ENCODE measurements at regions not wholly inside any gene's neighbourhood (a gene's known extent, or its start where the extent isn't known, plus 50 kb on each side); places are given as distances from the start of the nearest gene placed in this dataset.

DNA sequence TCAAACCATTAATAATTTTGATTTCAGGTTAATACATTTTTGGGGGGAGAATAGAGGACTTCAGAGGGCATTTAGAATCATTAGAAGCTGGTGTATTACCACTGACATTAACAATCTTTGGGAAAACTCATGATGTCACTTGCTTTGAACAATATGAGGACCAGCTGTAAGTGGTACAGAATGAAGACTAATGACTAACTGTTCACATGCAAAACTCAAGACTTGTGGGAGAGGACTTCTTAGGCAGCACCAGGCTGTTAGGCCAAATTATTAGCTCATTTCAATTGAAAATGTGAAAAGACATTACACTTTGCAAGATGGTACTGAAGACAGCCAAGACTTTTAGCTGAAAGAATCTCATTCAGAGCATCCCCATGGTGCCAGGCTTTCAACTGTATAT is 426.2 kb upstream of the ADAMTS9 start:
- intact Hi-C loops (cut with micrococcal nuclease; ENCODE audit: unreplicated experiment) = no loop called here
- Mint-ChIP-seq H3K4me3 (ENCODE audit: unreplicated experiment) (no peak overlapping the region), H3K36me3 (ENCODE audit: insufficient read depth, unreplicated experiment) (no peaks in the 10 kb centered on the region), H3K9me3 (ENCODE audit: unreplicated experiment) (peaks cover 6% of the 10 kb centered on the region), H3K27me3 (ENCODE audit: insufficient read depth, unreplicated experiment) (no peaks in the 10 kb centered on the region), H3K27ac (ENCODE audit: unreplicated experiment) (no peak overlapping the region), H3K4me1 (ENCODE audit: low read depth, unreplicated experiment) (no peaks in the 10 kb centered on the region)
- no peak for DNase-seq
- ChIA-PET CTCF (no interaction called here), POLR2A (no interaction called here)
- TF ChIP-seq, protein P1, sequence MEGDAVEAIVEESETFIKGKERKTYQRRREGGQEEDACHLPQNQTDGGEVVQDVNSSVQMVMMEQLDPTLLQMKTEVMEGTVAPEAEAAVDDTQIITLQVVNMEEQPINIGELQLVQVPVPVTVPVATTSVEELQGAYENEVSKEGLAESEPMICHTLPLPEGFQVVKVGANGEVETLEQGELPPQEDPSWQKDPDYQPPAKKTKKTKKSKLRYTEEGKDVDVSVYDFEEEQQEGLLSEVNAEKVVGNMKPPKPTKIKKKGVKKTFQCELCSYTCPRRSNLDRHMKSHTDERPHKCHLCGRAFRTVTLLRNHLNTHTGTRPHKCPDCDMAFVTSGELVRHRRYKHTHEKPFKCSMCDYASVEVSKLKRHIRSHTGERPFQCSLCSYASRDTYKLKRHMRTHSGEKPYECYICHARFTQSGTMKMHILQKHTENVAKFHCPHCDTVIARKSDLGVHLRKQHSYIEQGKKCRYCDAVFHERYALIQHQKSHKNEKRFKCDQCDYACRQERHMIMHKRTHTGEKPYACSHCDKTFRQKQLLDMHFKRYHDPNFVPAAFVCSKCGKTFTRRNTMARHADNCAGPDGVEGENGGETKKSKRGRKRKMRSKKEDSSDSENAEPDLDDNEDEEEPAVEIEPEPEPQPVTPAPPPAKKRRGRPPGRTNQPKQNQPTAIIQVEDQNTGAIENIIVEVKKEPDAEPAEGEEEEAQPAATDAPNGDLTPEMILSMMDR (IDR thresholded peaks at IDR 0.05; ENCODE audit: insufficient read depth in 1 of 2, low read depth in 1 of 2, low read length in 1 of 2, severe bottlenecking in 1 of 2, unreplicated experiment in 1 of 2) = no peak
- no TSS peak for BruUV-seq (replicated peaks)
- Histone ChIP-seq H3K36me3 (ENCODE audit: control insufficient read depth, insufficient read depth, low read length) (no peaks in the 10 kb centered on the region), H3K4me1 (no peaks in the 10 kb centered on the region), H3K4me3 (ENCODE audit: low read depth, low read length) (no peak overlapping the region), H3K9me3 (no peaks in the 10 kb centered on the region), H3K27me3 (replicated peaks; ENCODE audit: control insufficient read depth, insufficient read depth, low read length) (no peaks in the 10 kb centered on the region)

GRCh38 chr3:65112751-65113300 is 425.0 kb upstream of the ADAMTS9 start:
- POLR2A ChIA-PET = no interaction called here
- H3K4me3 ChIP-seq (ENCODE audit: low read depth, low read length) = no peak overlapping the region

GRCh38 chr3:65110661-65111060 is 422.9 kb upstream of the ADAMTS9 start:
- no peaks in the 10 kb centered on the region for H3K9me3 ChIP-seq
- intact Hi-C loops (cut with micrococcal nuclease; ENCODE audit: unreplicated experiment) = no loop called here
- ChIA-PET CTCF (no interaction called here), POLR2A (no interaction called here)
- H3K27me3 Mint-ChIP-seq (ENCODE audit: insufficient read depth, unreplicated experiment) = no peaks in the 10 kb centered on the region
- no peaks in the 10 kb centered on the region for H3K36me3 ChIP-seq (ENCODE audit: control insufficient read depth, insufficient read depth, low read length)
- no peaks in the 10 kb centered on the region for H3K9me3 Mint-ChIP-seq (ENCODE audit: unreplicated experiment)
- H3K4me1 ChIP-seq = peaks cover 9% of the 10 kb centered on the region
- no peaks in the 10 kb centered on the region for H3K36me3 Mint-ChIP-seq (ENCODE audit: insufficient read depth, unreplicated experiment)
- no TSS peak for BruUV-seq (replicated peaks)
- no peak overlapping the region for H3K4me3 Mint-ChIP-seq (ENCODE audit: unreplicated experiment)
- H3K4me3 ChIP-seq (ENCODE audit: low read depth, low read length) = no peak overlapping the region
- no peaks in the 10 kb centered on the region for H3K27me3 ChIP-seq (replicated peaks; ENCODE audit: control insufficient read depth, insufficient read depth, low read length)
- peaks cover 14% of the 10 kb centered on the region for H3K4me1 Mint-ChIP-seq (ENCODE audit: low read depth, unreplicated experiment)
- no peak for DNase-seq
- TF ChIP-seq, protein P1 (IDR thresholded peaks at IDR 0.05; ENCODE audit: insufficient read depth in 1 of 2, low read depth in 1 of 2, low read length in 1 of 2, severe bottlenecking in 1 of 2, unreplicated experiment in 1 of 2) = no peak
- no peak overlapping the region for H3K27ac Mint-ChIP-seq (ENCODE audit: unreplicated experiment)

More at GRCh38 chr3:65112751-65113300, 425.0 kb upstream of the ADAMTS9 start:
- H3K27me3 Mint-ChIP-seq (ENCODE audit: insufficient read depth, unreplicated experiment) = no peaks in the 10 kb centered on the region
- TF ChIP-seq, protein P1 (IDR thresholded peaks at IDR 0.05; ENCODE audit: insufficient read depth in 1 of 2, low read depth in 1 of 2, low read length in 1 of 2, severe bottlenecking in 1 of 2, unreplicated experiment in 1 of 2) = no peak
- Histone ChIP-seq H3K27me3 (replicated peaks; ENCODE audit: control insufficient read depth, insufficient read depth, low read length) (no peaks in the 10 kb centered on the region), H3K4me1 (no peaks in the 10 kb centered on the region), H3K36me3 (ENCODE audit: control insufficient read depth, insufficient read depth, low read length) (no peaks in the 10 kb centered on the region), H3K9me3 (no peaks in the 10 kb centered on the region)
- no peak for DNase-seq
- H3K27ac Mint-ChIP-seq (ENCODE audit: unreplicated experiment) = no peak overlapping the region
- intact Hi-C loops (cut with micrococcal nuclease; ENCODE audit: unreplicated experiment) = no loop called here
- H3K4me3 Mint-ChIP-seq (ENCODE audit: unreplicated experiment) = no peak overlapping the region
- BruUV-seq (replicated peaks) = no TSS peak
- peaks cover under 1% of the 10 kb centered on the region for H3K4me1 Mint-ChIP-seq (ENCODE audit: low read depth, unreplicated experiment)
- no peaks in the 10 kb centered on the region for H3K36me3 Mint-ChIP-seq (ENCODE audit: insufficient read depth, unreplicated experiment)
- no peaks in the 10 kb centered on the region for H3K9me3 Mint-ChIP-seq (ENCODE audit: unreplicated experiment)
- CTCF ChIA-PET = no interaction called here

All from Caco-2 (cell line).